Activated naive CD8-positive, alpha-beta T cell treated with anti-CD3 and anti-CD28 coated beads, Interleukin-2, amount 10 ng/mL, durations not matched to agents 7 days and 5 days (primary cell): ENCODE measurements at regions not wholly inside any gene's neighbourhood (a gene's known extent, or its start where the extent isn't known, plus 50 kb on each side); places are given as distances from the start of the nearest gene placed in this dataset.
"Not testable (repeated sequence)": the region's sequence is repeated elsewhere in the genome, so short reads cannot be mapped to it uniquely, and the experiment has no call there.

ENCODE experiments used
- ATAC-seq: fragments of 150-1000 bp; cut with Tn5 transposase; one replicate; pipeline ENCODE4 v1.10.0; 2021; ENCODE audit warnings: low read depth, moderate library complexity
- POLR2A ChIA-PET: fragments of 350-600 bp; sonication (Branson Sonifier 250); formaldehyde crosslinking; loops from one replicate; lab custom pipeline; 2021; ENCODE audit warnings: antibody characterized with exemption; lab: Charles Lee
- DNase-seq: peaks from one replicate; pipeline ENCODE4 v3.0.0; 2021
- H3K27ac Mint-ChIP-seq: one replicate; pipeline ENCODE4 v1.8.0; 2022; ENCODE audit warnings: mild to moderate bottlenecking, mixed read lengths
- H3K27me3 Mint-ChIP-seq: one replicate; pipeline ENCODE4 v1.8.0; 2022; ENCODE audit warnings: mild to moderate bottlenecking, moderate library complexity, mixed read lengths
- H3K36me3 Mint-ChIP-seq: one replicate; pipeline ENCODE4 v1.8.0; 2021; ENCODE audit warnings: mild to moderate bottlenecking, mixed read lengths
- H3K4me1 Mint-ChIP-seq: one replicate; pipeline ENCODE4 v1.8.0; 2021; ENCODE audit warnings: mixed read lengths
- H3K4me3 Mint-ChIP-seq: one replicate; pipeline ENCODE4 v1.8.0; 2022; ENCODE audit warnings: mild to moderate bottlenecking, moderate library complexity, mixed read lengths
- H3K9me3 Mint-ChIP-seq: one replicate; pipeline ENCODE4 v1.8.0; 2021; ENCODE audit warnings: mixed read lengths

DNA sequence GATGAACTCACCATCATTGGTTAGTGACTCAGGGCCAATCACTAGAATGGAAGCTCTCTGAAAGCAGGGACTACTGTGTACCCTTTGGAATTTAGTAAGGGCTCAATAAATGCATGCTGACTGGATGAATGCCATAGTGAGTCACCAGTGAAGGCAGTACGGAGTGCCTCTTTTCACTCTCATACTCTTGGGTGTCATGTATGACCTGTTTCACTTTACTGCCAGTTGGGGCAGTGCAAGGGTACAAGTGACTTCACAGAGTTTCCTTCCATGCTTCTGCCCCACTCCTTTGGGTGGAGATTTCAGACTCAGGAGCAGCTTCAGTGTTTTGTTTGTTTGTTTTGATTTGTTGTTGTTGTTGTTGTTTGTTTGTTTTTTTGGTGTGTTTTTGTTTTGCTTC, 57.7 kb downstream of the SOX3 start:
- POLR2A ChIA-PET: no interaction called here

DNA sequence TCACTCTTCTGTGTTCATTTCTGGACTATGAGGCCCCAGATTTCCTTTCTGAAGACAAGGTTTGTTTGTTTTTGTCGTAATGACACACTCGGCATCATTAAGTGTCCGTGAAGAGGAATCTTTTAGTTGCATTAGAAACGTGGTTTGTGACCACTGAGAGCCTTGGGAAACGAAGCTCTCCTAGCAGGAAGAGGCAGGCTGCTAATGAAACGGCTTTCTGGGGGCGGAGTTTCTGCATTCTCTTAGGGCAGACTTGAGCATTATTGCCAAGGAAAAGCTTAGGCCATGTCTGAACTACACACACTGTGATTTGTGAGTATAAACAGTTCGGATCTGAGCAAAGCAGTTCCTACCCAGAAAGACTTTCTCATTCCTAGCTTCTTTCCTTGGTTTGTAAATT, 64.0 kb downstream of the SOX3 start:
- H3K36me3 Mint-ChIP-seq: no peaks in the 10 kb centered on the region
- POLR2A ChIA-PET: no interaction called here
- no peak for ATAC-seq

More for the DNA sequence above, 57.7 kb downstream of the SOX3 start:
- H3K4me3 Mint-ChIP-seq: no peak overlapping the region
- DNase-seq (no peak), ATAC-seq (no peak)
- no peaks in the 10 kb centered on the region for H3K9me3 Mint-ChIP-seq
- no peaks in the 10 kb centered on the region for H3K36me3 Mint-ChIP-seq
- no peaks in the 10 kb centered on the region for H3K27me3 Mint-ChIP-seq
- H3K4me1 Mint-ChIP-seq: no peaks in the 10 kb centered on the region
- no peak overlapping the region for H3K27ac Mint-ChIP-seq

DNA sequence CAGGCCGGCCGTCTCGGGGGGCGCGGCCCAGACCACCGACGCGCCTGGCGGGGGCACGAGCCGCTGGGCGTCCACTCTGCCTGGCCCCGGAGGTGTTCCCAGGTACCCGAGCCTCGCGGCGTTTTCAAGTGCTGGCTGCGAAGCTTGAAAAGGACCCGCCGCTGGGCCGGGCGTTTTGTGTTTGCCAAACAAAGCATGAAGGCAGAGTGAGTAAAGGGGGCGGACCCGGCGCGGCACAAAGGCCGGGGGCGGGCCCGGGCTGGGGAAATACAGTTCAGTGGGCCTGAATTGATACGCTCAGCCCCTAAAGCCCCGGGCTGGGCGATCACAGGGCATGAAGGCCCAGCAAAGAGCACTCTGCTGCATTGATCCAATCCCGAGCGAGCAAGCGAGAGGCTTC, 65.4 kb downstream of the SOX3 start:
- Mint-ChIP-seq H3K27ac (no peak overlapping the region), H3K36me3 (no peaks in the 10 kb centered on the region), H3K4me1 (no peaks in the 10 kb centered on the region), H3K27me3 (peaks cover 2% of the 10 kb centered on the region), H3K4me3 (no peak overlapping the region), H3K9me3 (no peaks in the 10 kb centered on the region)
- DNase-seq (no peak), ATAC-seq (no peak)
- POLR2A ChIA-PET: no interaction called here

More for the DNA sequence above, 64.0 kb downstream of the SOX3 start:
- DNase-seq: no peak
- Mint-ChIP-seq H3K27me3 (peaks cover 2% of the 10 kb centered on the region), H3K9me3 (no peaks in the 10 kb centered on the region), H3K4me3 (no peak overlapping the region), H3K27ac (no peak overlapping the region), H3K4me1 (no peaks in the 10 kb centered on the region)

DNA sequence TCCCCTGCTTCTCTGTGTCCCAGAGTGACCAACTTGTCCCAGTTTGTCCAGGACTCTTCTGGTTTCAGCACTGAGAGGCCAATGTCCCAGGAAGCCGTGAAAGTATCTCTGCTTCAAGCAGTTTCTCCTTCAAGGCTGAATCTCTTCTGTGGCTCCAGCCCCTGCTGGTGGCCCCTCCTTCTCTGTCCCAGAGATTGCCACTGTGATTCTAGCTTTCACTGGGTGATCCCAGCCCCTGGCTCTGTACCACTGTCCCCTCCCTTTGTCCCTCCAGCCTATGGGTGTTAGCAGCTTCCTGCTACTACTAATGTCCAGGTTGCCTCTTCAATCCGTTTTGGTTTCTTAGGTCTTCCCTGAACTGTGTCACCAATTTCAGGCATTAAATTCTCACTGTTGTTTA, 70.5 kb downstream of the SOX3 start:
- POLR2A ChIA-PET: no interaction called here
- Mint-ChIP-seq H3K27ac (no peak overlapping the region), H3K4me1 (no peaks in the 10 kb centered on the region), H3K27me3 (peaks cover 4% of the 10 kb centered on the region), H3K36me3 (no peaks in the 10 kb centered on the region), H3K9me3 (no peaks in the 10 kb centered on the region), H3K4me3 (no peak overlapping the region)
- ATAC-seq: no peak
- DNase-seq: no peak

DNA sequence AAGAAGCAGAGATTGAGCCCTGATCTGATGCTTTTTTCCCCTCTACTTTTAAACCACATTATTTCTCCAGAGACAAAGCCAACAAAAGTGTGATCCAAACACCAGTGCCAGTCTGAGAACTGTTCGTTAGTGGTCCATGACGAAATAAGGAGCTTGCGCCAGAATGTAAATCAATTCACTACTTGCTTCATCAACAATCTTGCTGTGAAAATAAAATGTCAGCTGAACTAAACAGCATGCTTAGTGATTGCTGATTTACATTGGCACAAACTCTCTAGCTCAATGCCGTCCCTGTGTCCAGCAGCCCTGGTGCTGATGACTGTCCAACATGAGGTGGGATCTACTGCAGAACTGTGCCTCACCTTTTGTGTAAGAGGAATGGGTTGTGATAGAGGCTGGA, 71.3 kb downstream of the SOX3 start:
- Mint-ChIP-seq H3K9me3 (no peaks in the 10 kb centered on the region), H3K27ac (no peak overlapping the region)
- POLR2A ChIA-PET: no interaction called here

DNA sequence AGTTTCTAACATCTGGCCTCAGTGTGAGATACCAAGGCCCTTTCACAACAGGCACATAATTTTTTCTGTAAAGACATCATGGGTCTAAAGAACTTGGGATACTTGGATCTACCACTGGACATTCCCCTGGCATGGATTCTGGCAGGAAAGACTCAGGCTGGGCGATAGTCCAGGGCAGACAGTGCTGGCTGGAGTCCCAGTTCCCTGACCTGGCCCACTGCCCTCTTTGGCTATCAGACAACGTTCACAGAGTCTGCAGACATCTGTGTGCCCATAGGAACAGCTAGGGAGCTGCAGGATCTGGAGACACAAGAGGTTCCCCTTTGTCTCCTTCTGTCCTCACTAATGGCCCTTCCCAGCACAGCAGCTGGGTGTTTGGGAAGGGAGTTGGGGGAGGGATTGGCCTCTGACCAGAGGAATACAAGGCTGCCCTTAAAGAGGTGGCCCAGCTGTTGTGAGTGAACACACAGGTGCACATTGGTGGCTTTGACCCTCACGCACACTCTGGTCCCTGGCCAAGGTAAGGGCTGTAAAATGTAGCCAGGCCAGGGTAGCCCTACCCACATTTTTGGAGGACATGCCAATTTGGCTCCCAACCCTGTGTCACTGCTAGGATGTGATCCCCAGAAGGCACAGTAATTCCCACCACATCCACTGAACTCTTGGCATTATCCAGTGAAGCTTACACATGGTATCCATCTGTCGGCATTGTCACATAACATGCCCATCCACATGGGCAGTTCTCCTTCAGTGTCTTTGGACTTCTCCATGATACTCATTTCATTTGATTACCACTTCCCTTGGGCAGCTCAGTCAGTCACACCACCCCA, 72.3 kb downstream of the SOX3 start:
- no peak overlapping the region for H3K27ac Mint-ChIP-seq
- H3K36me3 Mint-ChIP-seq: no peaks in the 10 kb centered on the region
- DNase-seq (no peak), ATAC-seq (no peak)
- POLR2A ChIA-PET: no interaction called here
- H3K9me3 Mint-ChIP-seq: no peaks in the 10 kb centered on the region
- H3K27me3 Mint-ChIP-seq: peaks cover 2% of the 10 kb centered on the region
- H3K4me1 Mint-ChIP-seq: no peaks in the 10 kb centered on the region
- no peak overlapping the region for H3K4me3 Mint-ChIP-seq

More for the DNA sequence above, 71.3 kb downstream of the SOX3 start:
- H3K27me3 Mint-ChIP-seq: peaks cover 4% of the 10 kb centered on the region
- no peaks in the 10 kb centered on the region for H3K36me3 Mint-ChIP-seq
- DNase-seq (no peak), ATAC-seq (no peak)
- H3K4me3 Mint-ChIP-seq: no peak overlapping the region
- no peaks in the 10 kb centered on the region for H3K4me1 Mint-ChIP-seq

DNA sequence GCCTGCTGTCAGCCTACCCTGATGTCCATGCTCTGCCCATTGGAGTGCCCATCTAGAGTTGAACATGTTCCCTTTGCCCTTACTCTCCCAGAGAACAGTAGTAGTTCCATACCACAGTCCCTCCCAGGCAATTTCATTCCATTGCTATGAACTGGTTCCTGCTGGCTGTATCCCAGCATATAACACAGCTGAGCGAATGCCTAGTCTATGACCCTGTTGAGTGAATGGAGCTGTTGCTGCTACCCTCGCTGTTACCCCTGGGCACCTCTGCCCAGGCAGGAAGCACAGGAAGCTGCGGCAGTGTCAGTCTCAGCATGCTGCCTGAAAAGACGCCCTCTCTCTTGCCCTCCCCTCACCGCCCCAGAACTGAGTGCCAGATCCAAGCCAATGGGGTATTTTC, 73.3 kb downstream of the SOX3 start:
- no peak for ATAC-seq
- POLR2A ChIA-PET: no interaction called here
- Mint-ChIP-seq H3K36me3 (no peaks in the 10 kb centered on the region), H3K27me3 (peaks cover 2% of the 10 kb centered on the region), H3K4me3 (no peak overlapping the region), H3K9me3 (no peaks in the 10 kb centered on the region), H3K4me1 (no peaks in the 10 kb centered on the region), H3K27ac (no peak overlapping the region)
- no peak for DNase-seq

DNA sequence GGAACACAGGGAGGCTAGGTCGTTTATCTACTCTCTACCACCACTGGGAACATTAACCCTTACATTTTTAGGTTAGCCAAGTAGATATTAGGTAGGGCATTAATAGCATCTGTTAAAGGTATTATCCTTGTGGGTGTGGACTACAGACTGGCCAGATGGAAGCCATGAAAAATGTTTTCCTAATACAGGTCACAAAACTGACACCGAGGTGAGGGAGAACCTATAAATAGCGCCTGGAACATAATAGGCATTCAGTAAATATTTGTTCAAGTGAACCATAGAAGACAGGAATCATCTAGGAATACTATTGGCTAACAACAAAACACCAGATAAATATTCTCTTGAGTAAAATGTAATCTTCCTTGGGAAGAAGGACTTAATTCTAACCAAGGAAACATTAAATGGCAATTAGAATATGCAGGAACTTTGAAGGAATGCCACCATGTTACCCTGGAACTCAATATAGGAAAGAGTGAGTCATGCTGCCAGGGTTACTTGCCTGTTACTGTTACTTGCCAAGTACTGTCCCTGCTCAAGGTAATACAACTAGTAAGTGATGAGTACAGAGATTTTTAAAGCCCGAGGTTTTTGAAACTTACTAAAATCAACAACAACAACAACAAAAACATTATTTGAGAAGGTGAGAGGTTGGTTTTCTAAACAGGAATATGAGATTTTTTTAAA, 79.0 kb downstream of the SOX3 start:
- POLR2A ChIA-PET: no interaction called here
- ATAC-seq (no peak), DNase-seq (no peak)
- Mint-ChIP-seq H3K27ac (no peak overlapping the region), H3K4me3 (no peak overlapping the region), H3K9me3 (no peaks in the 10 kb centered on the region), H3K27me3 (no peaks in the 10 kb centered on the region), H3K36me3 (no peaks in the 10 kb centered on the region), H3K4me1 (no peaks in the 10 kb centered on the region)

DNA sequence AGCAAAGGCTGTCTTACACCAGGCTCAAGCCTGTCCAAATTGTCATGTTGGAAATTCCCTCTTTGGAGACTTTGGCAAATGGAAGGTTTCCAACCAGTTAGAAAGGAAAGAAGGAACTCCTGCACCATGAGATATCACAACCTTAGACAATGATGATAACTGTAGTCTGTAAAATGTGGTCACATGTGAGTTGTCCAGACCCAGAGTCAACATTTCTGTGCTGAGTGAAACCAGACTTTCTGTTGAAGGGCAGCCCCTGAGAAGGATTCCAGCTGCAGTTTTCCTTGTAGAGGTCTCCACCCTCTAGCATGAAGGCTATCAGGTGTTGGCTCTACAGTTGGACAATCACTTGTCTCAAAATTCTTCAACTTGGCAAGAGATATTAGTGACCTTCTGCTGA, 82.4 kb downstream of the SOX3 start:
- no peaks in the 10 kb centered on the region for H3K27me3 Mint-ChIP-seq
- POLR2A ChIA-PET: no interaction called here
- ATAC-seq (no peak), DNase-seq (no peak)
- H3K4me3 Mint-ChIP-seq: no peak overlapping the region
- no peak overlapping the region for H3K27ac Mint-ChIP-seq
- H3K4me1 Mint-ChIP-seq: no peaks in the 10 kb centered on the region
- no peaks in the 10 kb centered on the region for H3K36me3 Mint-ChIP-seq
- H3K9me3 Mint-ChIP-seq: no peaks in the 10 kb centered on the region

DNA sequence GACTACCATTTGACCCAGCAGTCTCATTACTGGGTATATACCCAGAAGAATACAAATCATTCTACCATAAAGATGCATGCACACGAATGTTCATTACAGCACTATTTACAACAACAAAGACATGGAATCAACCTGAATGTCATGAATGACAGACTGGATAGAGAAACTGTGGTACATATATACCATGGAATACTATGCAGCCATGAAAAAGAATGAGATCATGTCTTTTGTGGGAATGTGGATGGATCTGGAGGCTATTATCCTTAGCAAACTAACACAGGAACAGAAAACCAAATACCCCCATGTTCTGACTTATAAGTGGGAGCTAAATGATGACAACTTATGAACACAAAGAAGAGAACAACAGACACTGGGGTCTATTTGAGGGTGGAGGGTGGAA, 102.7 kb downstream of the SOX3 start:
- H3K4me1 Mint-ChIP-seq, H3K36me3 Mint-ChIP-seq, H3K27ac Mint-ChIP-seq, H3K4me3 Mint-ChIP-seq, DNase-seq, POLR2A ChIA-PET, H3K9me3 Mint-ChIP-seq, ATAC-seq, H3K27me3 Mint-ChIP-seq: not testable (repeated sequence)

DNA sequence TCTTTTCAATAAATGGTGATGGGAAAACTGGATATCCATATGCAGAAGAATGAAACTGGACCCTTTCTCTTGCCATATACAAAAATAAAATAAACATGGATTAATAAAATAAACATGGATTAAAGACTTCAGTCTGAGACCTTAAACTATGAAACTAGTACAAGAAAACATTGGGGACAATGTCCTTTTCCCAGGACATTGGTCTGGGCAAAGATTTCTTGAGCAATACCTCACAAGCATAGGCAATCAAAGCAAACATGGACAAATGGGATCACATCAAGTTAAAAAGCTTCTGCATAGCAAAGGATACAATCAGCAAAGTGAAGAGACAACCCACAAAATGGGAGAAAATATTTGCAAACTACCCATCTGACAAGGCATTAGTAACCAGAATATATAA, 108.5 kb downstream of the SOX3 start:
- H3K27me3 Mint-ChIP-seq, H3K36me3 Mint-ChIP-seq, DNase-seq, H3K4me3 Mint-ChIP-seq, H3K4me1 Mint-ChIP-seq, ATAC-seq, H3K9me3 Mint-ChIP-seq, POLR2A ChIA-PET, H3K27ac Mint-ChIP-seq: not testable (repeated sequence)

DNA sequence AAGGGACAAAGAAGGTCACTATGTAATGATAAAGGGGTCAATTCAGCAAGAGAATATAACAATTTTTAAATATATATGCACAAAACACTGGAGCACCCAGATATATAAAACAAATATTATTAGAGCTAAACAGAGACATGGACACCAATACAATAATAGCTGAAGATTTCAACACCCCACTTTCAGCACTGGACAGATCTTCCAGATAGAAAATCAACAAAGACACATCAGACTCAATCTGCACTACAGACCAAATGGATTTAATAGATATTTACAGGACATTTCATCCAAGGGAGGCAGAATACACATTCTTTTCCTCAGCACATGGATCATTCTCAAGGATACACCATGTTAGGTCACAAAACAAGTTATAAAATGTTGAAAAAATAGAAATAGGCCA, 111.4 kb downstream of the SOX3 start:
- ATAC-seq: no peak
- DNase-seq: no peak
- Mint-ChIP-seq H3K9me3 (no peaks in the 10 kb centered on the region), H3K27ac (no peak overlapping the region), H3K4me1 (no peaks in the 10 kb centered on the region), H3K4me3 (no peak overlapping the region), H3K27me3 (no peaks in the 10 kb centered on the region), H3K36me3 (no peaks in the 10 kb centered on the region)
- POLR2A ChIA-PET: no interaction called here

DNA sequence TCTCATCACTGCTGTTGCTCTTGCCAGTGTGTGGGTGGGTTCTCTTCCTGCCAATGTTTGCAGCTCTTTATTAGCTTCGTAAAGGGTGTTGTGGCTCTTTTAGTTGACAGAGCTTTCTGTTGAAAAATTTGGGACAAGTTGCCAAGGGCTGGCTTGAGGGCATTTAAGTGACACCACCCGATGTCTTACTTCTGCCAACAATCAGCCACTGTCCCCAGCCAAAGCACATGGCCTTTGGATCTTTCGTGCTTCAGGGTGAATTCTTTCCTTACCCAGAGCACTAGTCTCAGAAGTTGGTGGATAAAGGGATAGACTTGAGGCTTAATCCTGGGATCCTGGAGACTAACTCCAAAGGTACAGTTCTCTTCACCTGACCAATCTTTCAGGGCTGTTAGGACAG, 113.6 kb downstream of the SOX3 start:
- no peaks in the 10 kb centered on the region for H3K36me3 Mint-ChIP-seq
- ATAC-seq: no peak
- H3K9me3 Mint-ChIP-seq: no peaks in the 10 kb centered on the region
- H3K27me3 Mint-ChIP-seq: no peaks in the 10 kb centered on the region
- H3K4me3 Mint-ChIP-seq: no peak overlapping the region
- no peak overlapping the region for H3K27ac Mint-ChIP-seq
- H3K4me1 Mint-ChIP-seq: no peaks in the 10 kb centered on the region
- DNase-seq: no peak
- POLR2A ChIA-PET: no interaction called here

DNA sequence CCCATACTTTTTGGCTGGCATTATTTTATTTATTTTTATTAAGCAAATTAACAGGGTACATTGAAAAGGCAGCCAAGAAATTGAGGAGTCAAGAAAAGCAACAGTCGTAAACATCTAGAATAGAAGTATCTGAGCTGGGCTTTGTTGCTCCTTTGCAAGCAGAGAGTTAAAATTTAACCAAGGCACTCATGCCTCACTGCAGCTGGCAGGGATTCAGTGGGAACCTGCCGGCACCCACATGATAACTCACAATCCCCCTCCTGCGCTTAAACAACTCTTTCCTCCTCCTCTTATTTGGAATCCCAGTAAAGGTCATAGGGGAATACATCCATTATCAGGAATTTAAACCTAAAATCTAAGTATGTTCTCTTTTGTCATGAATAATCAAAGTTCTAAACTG, 115.5 kb downstream of the SOX3 start:
- POLR2A ChIA-PET: no interaction called here
- DNase-seq (no peak), ATAC-seq (no peak)
- H3K27me3 Mint-ChIP-seq: no peaks in the 10 kb centered on the region
- H3K36me3 Mint-ChIP-seq: no peaks in the 10 kb centered on the region
- H3K4me1 Mint-ChIP-seq: no peaks in the 10 kb centered on the region
- no peaks in the 10 kb centered on the region for H3K9me3 Mint-ChIP-seq
- no peak overlapping the region for H3K4me3 Mint-ChIP-seq
- no peak overlapping the region for H3K27ac Mint-ChIP-seq
